Endothelial cell of umbilical vein (primary cell): ENCODE measurements at regions not wholly inside any gene's neighbourhood (a gene's known extent, or its start where the extent isn't known, plus 50 kb on each side); places are given as distances from the start of the nearest gene placed in this dataset.

ENCODE experiments used
- BruUV-seq: library from RNA; stranded (reverse); fragments of 400-500 nt; replicated peaks from 2 replicates; lab custom pipeline; 2021; lab: Mats Ljungman, UMichigan
- CTCF ChIA-PET: fragments of 300-600, 350-600 bp; sonication (Branson Sonifier 250); formaldehyde crosslinking; loops from one replicate; lab custom pipeline; 2021; ENCODE audit warnings: antibody characterized with exemption, inconsistent platforms; lab: Charles Lee
- POLR2A ChIA-PET: fragments of 300-600, 350-600 bp; sonication (Branson Sonifier 250); formaldehyde crosslinking; loops from one replicate; lab custom pipeline; 2021; ENCODE audit warnings: antibody characterized with exemption, inconsistent platforms; lab: Charles Lee
- DNase-seq: peaks from one replicate; pipeline ENCODE4 v3.0.0-alpha.2; 2011; ENCODE audit warnings: low read depth, low spot score
- FAIRE-seq: peaks from 2 replicates; lab custom pipeline; 2011; peaks lifted over from hg19 to GRCh38; lab: Jason Lieb, UNC
- H2AFZ ChIP-seq: 2 replicates; pipeline ENCODE4 v1.6.0; 2012; ENCODE audit warnings: low read depth, low read length, control low read depth, inconsistent platforms
- H3K27ac ChIP-seq: 2 replicates; pipeline ENCODE4 v1.5.1; 2011; ENCODE audit warnings: low read depth, mild to moderate bottlenecking, control low read depth, low read length, moderate library complexity; ENCODE audit not compliant: insufficient read depth
- H3K27me3 ChIP-seq, 2 experiments: 2 replicates each; pipeline versions ENCODE4 v1.6.0 to v1.6.1; 2011; ENCODE audit warnings: low read length in 2 of 2, mixed read lengths in 1 of 2; ENCODE audit not compliant: control insufficient read depth in 2 of 2, insufficient read depth in 2 of 2
- H3K36me3 ChIP-seq, 2 experiments: 2 replicates in 1 of 2; 3 replicates in 1 of 2; pipeline ENCODE4 v1.5.1; 2011; ENCODE audit warnings: low read length in 2 of 2, mild to moderate bottlenecking in 1 of 2, moderate library complexity in 1 of 2; ENCODE audit not compliant: control insufficient read depth in 2 of 2, insufficient read depth in 2 of 2; ENCODE audit errors: extremely low read depth in 1 of 2
- H3K4me1 ChIP-seq: 3 replicates; pipeline ENCODE4 v1.5.1; 2011; ENCODE audit warnings: mild to moderate bottlenecking, low read length; ENCODE audit not compliant: control insufficient read depth, insufficient read depth; ENCODE audit errors: extremely low read depth
- H3K4me2 ChIP-seq: 2 replicates; pipeline ENCODE4 v1.6.1; 2011; ENCODE audit warnings: low read length, control low read depth, mixed read lengths; ENCODE audit not compliant: insufficient read depth
- H3K4me3 ChIP-seq, 3 experiments: fragments of 200-600 bp in 1 of 3; sonication (generic), shearing (Covaris generic) in 1 of 3; replicated peaks in 1 of 3; 2 replicates each; pipeline ENCODE4 v1.5.1; 2011 to 2016; ENCODE audit warnings: control low read depth in 3 of 3, low read length in 3 of 3, mild to moderate bottlenecking in 2 of 3, inconsistent platforms in 1 of 3, low read depth in 1 of 3, moderate library complexity in 1 of 3; ENCODE audit not compliant: insufficient read depth in 1 of 3
- H3K79me2 ChIP-seq: 2 replicates; pipeline ENCODE4 v1.6.0; 2012; ENCODE audit warnings: low read length, inconsistent platforms; ENCODE audit not compliant: control insufficient read depth, insufficient read depth
- H3K9ac ChIP-seq: replicated peaks from 2 replicates; pipeline ENCODE3; 2011; ENCODE audit warnings: low read length, control low read depth; ENCODE audit not compliant: insufficient read depth; ENCODE audit errors: extremely low read depth
- H3K9me1 ChIP-seq: replicated peaks from 3 replicates; pipeline ENCODE4 v1.6.0; 2011; ENCODE audit warnings: mild to moderate bottlenecking, low read length; ENCODE audit not compliant: control insufficient read depth, insufficient read depth; ENCODE audit errors: extremely low read depth
- H3K9me3 ChIP-seq: replicated peaks from 2 replicates; pipeline ENCODE4 v1.5.1; 2012; ENCODE audit warnings: low read length, inconsistent platforms; ENCODE audit not compliant: control insufficient read depth, insufficient read depth
- H4K20me1 ChIP-seq: replicated peaks from 2 replicates; pipeline ENCODE3; 2011; ENCODE audit warnings: mild to moderate bottlenecking, low read length; ENCODE audit not compliant: control insufficient read depth, insufficient read depth; ENCODE audit errors: extremely low read depth
- CTCF ChIP-seq, 2 donors: IDR thresholded peaks; 1 replicate in 1 of 2; 2 replicates in 1 of 2; pipeline ENCODE4 v1.5.1; 2011; ENCODE audit warnings: low read length in 2 of 2, mild to moderate bottlenecking in 2 of 2, moderate library complexity in 2 of 2, control low read depth in 1 of 2, inconsistent platforms in 1 of 2, low read depth in 1 of 2; ENCODE audit not compliant: insufficient read depth in 1 of 2; ENCODE audit errors: extremely low read depth in 1 of 2
- EZH2 ChIP-seq: IDR thresholded peaks from 2 replicates; pipeline ENCODE4 v1.6.1; 2012; ENCODE audit warnings: borderline replicate concordance, low read depth, mild to moderate bottlenecking, moderate library complexity, low read length, inconsistent platforms; ENCODE audit not compliant: severe bottlenecking
- FOS ChIP-seq: IDR thresholded peaks from 2 replicates; pipeline ENCODE4 v1.6.1; 2011; ENCODE audit warnings: mild to moderate bottlenecking, low read length, moderate library complexity, borderline replicate concordance; ENCODE audit not compliant: insufficient read depth
- GATA2 ChIP-seq: IDR thresholded peaks from 2 replicates; pipeline ENCODE4 v1.7.0; 2011; ENCODE audit warnings: low read depth, mild to moderate bottlenecking, moderate library complexity, mixed read lengths, low read length; ENCODE audit not compliant: insufficient read length, insufficient read depth
- JUN ChIP-seq: IDR thresholded peaks from 2 replicates; pipeline ENCODE4 v1.6.1; 2011; ENCODE audit warnings: borderline replicate concordance, low read depth; ENCODE audit not compliant: insufficient read length, insufficient read depth
- MAX ChIP-seq: IDR thresholded peaks from 2 replicates; pipeline ENCODE4 v1.6.1; 2011; ENCODE audit not compliant: insufficient read depth, insufficient read length
- MYC ChIP-seq: IDR thresholded peaks from one replicate; pipeline ENCODE4 v1.6.1; 2011; ENCODE audit warnings: mild to moderate bottlenecking, low read depth, low read length
- POLR2A ChIP-seq: IDR thresholded peaks from 2 replicates; pipeline ENCODE4 v1.6.1; 2012; ENCODE audit warnings: low read depth, mild to moderate bottlenecking, control low read depth, low read length
- POLR2AphosphoS5 ChIP-seq: IDR thresholded peaks from 2 replicates; pipeline ENCODE4 v1.6.1; 2012; ENCODE audit warnings: low read depth, mild to moderate bottlenecking, control low read depth, low read length, moderate library complexity; ENCODE audit not compliant: insufficient read depth
- dilution Hi-C: fragments of 300-500 bp; cut with MboI; formaldehyde crosslinking; loops from one replicate; pipeline ENCODE4 v1.15.0; 2019; ENCODE audit warnings: low sequenced_read_pairs; ENCODE audit not compliant: extremely low pct_ligation_motif_present
- intact Hi-C: fragments of 100-400 bp; cut with micrococcal nuclease; formaldehyde crosslinking; loops from one replicate; pipeline ENCODE4 v1.10.0; 2022

GRCh38 chr16:62478903-62479458 lies 442.7 kb upstream of the CDH8 start:
- POLR2A ChIA-PET = no interaction called here
- Histone ChIP-seq H3K27me3 (no peaks in the 10 kb centered on the region), H3K4me1 (no peaks in the 10 kb centered on the region), H3K9ac (no peak overlapping the region), H3K4me3 (no peak overlapping the region), H3K27ac (no peak overlapping the region), H3K4me2 (no peak overlapping the region), H2AFZ (no peak overlapping the region), H3K9me1 (no peaks in the 10 kb centered on the region), H3K36me3 (no peaks in the 10 kb centered on the region), H4K20me1 (no peaks in the 10 kb centered on the region), H3K9me3 (peaks cover 5% of the 10 kb centered on the region), H3K79me2 (no peaks in the 10 kb centered on the region)
- intact Hi-C loops = no loop called here
- no peak for DNase-seq
- FAIRE-seq = no peak
- dilution Hi-C loops = no loop called here
- TF ChIP-seq MAX (no peak), POLR2A (no peak), MYC (no peak), JUN (no peak)
- CTCF ChIA-PET = no interaction called here
- no TSS peak for BruUV-seq

- Histone ChIP-seq H3K27ac (no peak overlapping the region), H3K4me3 (no peak overlapping the region), H3K9me3 (peaks cover 3% of the 10 kb centered on the region), H3K79me2 (no peaks in the 10 kb centered on the region), H3K36me3 (no peaks in the 10 kb centered on the region), H3K9ac (no peak overlapping the region), H3K9me1 (no peaks in the 10 kb centered on the region), H3K4me2 (no peak overlapping the region), H2AFZ (no peak overlapping the region), H3K27me3 (no peaks in the 10 kb centered on the region), H3K4me1 (no peaks in the 10 kb centered on the region), H4K20me1 (no peaks in the 10 kb centered on the region)
- no peak for TF ChIP-seq GATA2
- no peak for TF ChIP-seq CTCF (IDR thresholded peaks at IDR 0.05; ENCODE audit: extremely low read depth in 1 of 2, insufficient read depth in 1 of 2, low read depth in 1 of 2, low read length in 2 of 2)
- TF ChIP-seq JUN = no peak
- TF ChIP-seq MYC = no peak
- TF ChIP-seq MAX = no peak
- TF ChIP-seq POLR2A = no peak
- no peak for TF ChIP-seq POLR2AphosphoS5
- no peak for TF ChIP-seq EZH2
- no peak for TF ChIP-seq FOS
- CTCF ChIA-PET = no interaction called here
- intact Hi-C loops (no loop called here), dilution Hi-C loops (no loop called here)
- FAIRE-seq (no peak), DNase-seq (no peak)
- POLR2A ChIA-PET = no interaction called here
- BruUV-seq = no TSS peak
These were observed 441.6 kb upstream of the CDH8 start for GRCh38 chr16:62477796-62478195.
